HepG2 (cell line): ENCODE measurements at regions not wholly inside any gene's neighbourhood (a gene's known extent, or its start where the extent isn't known, plus 50 kb on each side); places are given as distances from the start of the nearest gene placed in this dataset.

Source experiments
- ATAC-seq: fragments of 200-7000 bp; cut with Tn5 transposase; 3 replicates; pipeline ENCODE4 v1.9.1; 2020; ENCODE audit warnings: mild to moderate bottlenecking, moderate library complexity
- BruUV-seq: library from RNA; stranded (reverse); fragments of 400-500 nt; replicated peaks from 2 replicates; lab custom pipeline; 2021; lab: Mats Ljungman, UMichigan
- CTCF ChIA-PET: fragments of 300-600 bp; formaldehyde crosslinking; extraction: SDS; loops from one replicate; lab custom pipeline; 2021; ENCODE audit warnings: low total read pairs, inconsistent platforms, low intra/inter-chr PET ratio; lab: Yijun Ruan, JAX
- POLR2A ChIA-PET: fragments of 350-600 bp; sonication (Branson Sonifier 250); formaldehyde crosslinking; loops from one replicate; lab custom pipeline; 2020; ENCODE audit warnings: antibody characterized with exemption, inconsistent platforms; lab: Yijun Ruan, JAX
- DNase-seq: peaks from one replicate; pipeline ENCODE4 v3.0.0-alpha.2; 2015; ENCODE audit warnings: low spot score
- FAIRE-seq: peaks from 3 replicates; lab custom pipeline; 2011; peaks lifted over from hg19 to GRCh38; lab: Jason Lieb, UNC
- H2AFZ ChIP-seq: one replicate; pipeline ENCODE4 v1.6.1; 2011; ENCODE audit warnings: low read length, inconsistent platforms
- H3K27ac ChIP-seq: fragments of 300-600 bp; 3 replicates; pipeline ENCODE4 v1.8.0; 2011; ENCODE audit warnings: mixed run types, mild to moderate bottlenecking, mixed read lengths, low read length, inconsistent platforms; ENCODE audit not compliant: insufficient read depth; ENCODE audit errors: extremely low read length
- H3K27me3 ChIP-seq, 2 experiments: fragments of 200-600 bp in 1 of 2; 2 replicates in 1 of 2; 3 replicates in 1 of 2; pipeline versions ENCODE4 v1.6.0 to v1.8.0; 2011; ENCODE audit warnings: low read length in 2 of 2, mild to moderate bottlenecking in 2 of 2, moderate library complexity in 2 of 2, inconsistent platforms in 1 of 2; ENCODE audit not compliant: insufficient read depth in 2 of 2, control insufficient read depth in 1 of 2
- H3K36me3 ChIP-seq, 2 experiments: fragments of 200-600 bp in 1 of 2; replicated peaks in 1 of 2; 2 replicates in 1 of 2; 3 replicates in 1 of 2; pipeline versions ENCODE4 v1.5.1 to v1.8.0; 2011; ENCODE audit warnings: low read length in 2 of 2, inconsistent platforms in 1 of 2; ENCODE audit not compliant: insufficient read depth in 2 of 2, control insufficient read depth in 1 of 2
- H3K4me1 ChIP-seq: 2 replicates; pipeline ENCODE4 v1.5.1; 2012; ENCODE audit warnings: low read length, inconsistent platforms; ENCODE audit not compliant: insufficient read depth
- H3K4me2 ChIP-seq: 2 replicates; pipeline ENCODE4 v1.6.0; 2011; ENCODE audit warnings: low read depth, low read length, inconsistent platforms
- H3K4me3 ChIP-seq, 3 experiments: fragments of 200-600 bp in 1 of 3; sonication (generic), shearing (Covaris generic) in 1 of 3; replicated peaks in 1 of 3; 2 replicates each; pipeline ENCODE4 v1.5.1; 2011 to 2016; ENCODE audit warnings: low read length in 3 of 3, inconsistent platforms in 2 of 3, low read depth in 2 of 3, mild to moderate bottlenecking in 2 of 3, control low read depth in 1 of 3, mixed read lengths in 1 of 3; ENCODE audit not compliant: insufficient read depth in 1 of 3
- H3K79me2 ChIP-seq: one replicate; pipeline ENCODE4 v1.6.1; 2011; ENCODE audit warnings: low read length, inconsistent platforms; ENCODE audit not compliant: insufficient read depth
- H3K9ac ChIP-seq: 2 replicates; pipeline ENCODE4 v1.6.0; 2011; ENCODE audit warnings: mild to moderate bottlenecking, low read depth, low read length, inconsistent platforms; ENCODE audit not compliant: insufficient read depth
- H3K9me3 ChIP-seq: 2 replicates; pipeline ENCODE4 v1.5.1; 2012; ENCODE audit warnings: mild to moderate bottlenecking, low read length
- H4K20me1 ChIP-seq: 2 replicates; pipeline ENCODE4 v1.6.0; 2011; ENCODE audit warnings: inconsistent platforms, mild to moderate bottlenecking, low read length, moderate library complexity; ENCODE audit not compliant: insufficient read depth
- AHR ChIP-seq: IDR thresholded peaks from 2 replicates; pipeline ENCODE4 v1.6.1; 2018; ENCODE audit warnings: missing genetic modification reagents, missing compliant biosample characterization
- BRCA1 ChIP-seq: sonication (generic); formaldehyde crosslinking; IDR thresholded peaks from 2 replicates; pipeline ENCODE4 v1.4.0; 2020; ENCODE audit warnings: missing genetic modification reagents
- BRF2 ChIP-seq: sonication (generic); formaldehyde crosslinking; IDR thresholded peaks from 2 replicates; pipeline ENCODE4 v1.8.1; 2022; ENCODE audit warnings: mild to moderate bottlenecking, missing genetic modification reagents
- CREBL2 ChIP-seq: sonication (generic); formaldehyde crosslinking; IDR thresholded peaks from 2 replicates; pipeline ENCODE4 v1.8.1; 2023; ENCODE audit warnings: missing genetic modification reagents, mild to moderate bottlenecking, borderline replicate concordance
- CREM ChIP-seq, 2 experiments: sonication (generic) in 1 of 2; formaldehyde crosslinking in 1 of 2; IDR thresholded peaks; 2 replicates each; pipeline versions ENCODE4 v1.4.0 to v1.6.1; 2016 to 2020; ENCODE audit warnings: antibody characterized with exemption in 1 of 2, mild to moderate bottlenecking in 1 of 2, missing genetic modification reagents in 1 of 2
- GABPB1 ChIP-seq: IDR thresholded peaks from 2 replicates; pipeline ENCODE4 v1.6.1; 2016; ENCODE audit warnings: mild to moderate bottlenecking, missing genetic modification reagents, moderate library complexity, missing compliant biosample characterization
- GATAD2A ChIP-seq: IDR thresholded peaks from 2 replicates; pipeline ENCODE4 v1.6.1; 2016
- HNRNPUL1 ChIP-seq: fragments of 200-400 bp; formaldehyde crosslinking; IDR thresholded peaks from 2 replicates; pipeline ENCODE4 v1.6.1; 2017; ENCODE audit warnings: low read depth, mild to moderate bottlenecking, low read length, moderate library complexity
- MAFF ChIP-seq: IDR thresholded peaks from 2 replicates; pipeline ENCODE4 v1.6.1; 2011; ENCODE audit warnings: low read depth, low read length, improper control_type of control experiment
- MAFK ChIP-seq, 2 experiments: IDR thresholded peaks in 1 of 2; conservative IDR thresholded peaks in 1 of 2; 2 replicates each; pipeline ENCODE4 v1.6.1; 2011; ENCODE audit warnings: improper control_type of control experiment in 2 of 2, low read length in 2 of 2
- MBNL3 ChIP-seq: fragments of 250-450 bp; sonication (Bioruptor Pico); conservative IDR thresholded peaks from 2 replicates; pipeline ENCODE4 v1.8.0; 2022; ENCODE audit warnings: mild to moderate bottlenecking, inconsistent platforms
- RARA ChIP-seq: IDR thresholded peaks from 2 replicates; pipeline ENCODE4 v1.6.1; 2016; ENCODE audit warnings: missing genetic modification reagents, missing compliant biosample characterization
- RBFOX2 ChIP-seq: fragments of 200-400 bp; formaldehyde crosslinking; IDR thresholded peaks from 2 replicates; pipeline ENCODE4 v1.6.1; 2017; ENCODE audit warnings: low read depth, mild to moderate bottlenecking, low read length
- TIGD3 ChIP-seq: sonication (generic); formaldehyde crosslinking; IDR thresholded peaks from 2 replicates; pipeline ENCODE4 v1.5.1; 2020; ENCODE audit warnings: mild to moderate bottlenecking, missing genetic modification reagents, borderline replicate concordance
- TSC22D2 ChIP-seq: sonication (generic); formaldehyde crosslinking; IDR thresholded peaks from 2 replicates; pipeline ENCODE4 v1.5.1; 2020; ENCODE audit warnings: missing genetic modification reagents, mild to moderate bottlenecking, borderline replicate concordance
- ZBTB7B ChIP-seq: sonication (generic); formaldehyde crosslinking; IDR thresholded peaks from 2 replicates; pipeline ENCODE4 v1.4.0; 2020; ENCODE audit warnings: missing genetic modification reagents
- ZNF101 ChIP-seq: sonication (generic); formaldehyde crosslinking; IDR thresholded peaks from 2 replicates; pipeline ENCODE4 v1.4.0; 2020; ENCODE audit warnings: mild to moderate bottlenecking, low read depth, missing genetic modification reagents, borderline replicate concordance
- ZNF333 ChIP-seq: sonication (generic); formaldehyde crosslinking; IDR thresholded peaks from 2 replicates; pipeline ENCODE4 v1.4.0; 2020; ENCODE audit warnings: mild to moderate bottlenecking, missing genetic modification reagents, borderline replicate concordance
- ZNF552 ChIP-seq: sonication (generic); formaldehyde crosslinking; IDR thresholded peaks from 2 replicates; pipeline ENCODE4 v1.9.0; 2022; ENCODE audit warnings: missing genetic modification reagents, mild to moderate bottlenecking, borderline replicate concordance
- ZNF839 ChIP-seq: sonication (generic); formaldehyde crosslinking; IDR thresholded peaks from 2 replicates; pipeline ENCODE4 v1.4.0; 2020; ENCODE audit warnings: missing genetic modification reagents, mild to moderate bottlenecking, borderline replicate concordance
- ZSCAN22 ChIP-seq: sonication (generic); formaldehyde crosslinking; IDR thresholded peaks from 2 replicates; pipeline ENCODE4 v1.4.0; 2020; ENCODE audit warnings: mild to moderate bottlenecking, missing genetic modification reagents
- in situ Hi-C: cut with HindIII; loops from 2 replicates; pipeline ENCODE4 v1.10.0; 2017; ENCODE audit warnings: low pct_unique_long_range_greater_than_20kb; ENCODE audit not compliant: extremely low pct_ligation_motif_present
- intact Hi-C: fragments of 100-400 bp; cut with micrococcal nuclease; formaldehyde crosslinking; loops from one replicate; pipeline ENCODE4 v1.10.0; 2022; ENCODE audit not compliant: unreplicated experiment
- TF ChIP-seq, protein P1 (sequence below): sonication (generic); formaldehyde crosslinking; IDR thresholded peaks from 2 replicates; pipeline ENCODE4 v1.8.1; 2023; ENCODE audit warnings: missing genetic modification reagents, inconsistent platforms, borderline replicate concordance
- TF ChIP-seq, protein P2 (sequence below): sonication (generic); formaldehyde crosslinking; IDR thresholded peaks from 2 replicates; pipeline ENCODE4 v1.8.0; 2023; ENCODE audit warnings: mild to moderate bottlenecking, missing genetic modification reagents

GRCh38 chr14:53605562-53605961 lies 351.1 kb downstream of the BMP4 start:
- H3K4me3 ChIP-seq: no peak overlapping the region
- H3K4me2 ChIP-seq: no peak overlapping the region
- H3K9me3 ChIP-seq: no peaks in the 10 kb centered on the region
- no peak for DNase-seq
- FAIRE-seq: no peak
- no peak overlapping the region for H3K9ac ChIP-seq
- peaks cover 14 to 37% of the 10 kb centered on the region in 2 experiments for H3K36me3 ChIP-seq
- no peak overlapping the region for H3K27ac ChIP-seq
- H3K27me3 ChIP-seq: no peaks in the 10 kb centered on the region
- BruUV-seq: no TSS peak
- ChIA-PET CTCF (no interaction called here), POLR2A (interaction anchor here (1.1 to 1.6 kb wide), 2 partner anchors 348 to 738 kb away, joined by 3 read pairs; no protein-coding TSS in a partner anchor)
- in situ Hi-C loops: no loop called here
- peaks cover 17% of the 10 kb centered on the region for H3K79me2 ChIP-seq
- no peaks in the 10 kb centered on the region for H4K20me1 ChIP-seq
- no peak overlapping the region for H2AFZ ChIP-seq
- intact Hi-C loops: no loop called here
- no peak for ATAC-seq
- H3K4me1 ChIP-seq: peaks cover 32% of the 10 kb centered on the region
- peak; percentile 12; the same call in 1 of the 2 replicates for TF ChIP-seq RBFOX2
- TF ChIP-seq, protein P1, sequence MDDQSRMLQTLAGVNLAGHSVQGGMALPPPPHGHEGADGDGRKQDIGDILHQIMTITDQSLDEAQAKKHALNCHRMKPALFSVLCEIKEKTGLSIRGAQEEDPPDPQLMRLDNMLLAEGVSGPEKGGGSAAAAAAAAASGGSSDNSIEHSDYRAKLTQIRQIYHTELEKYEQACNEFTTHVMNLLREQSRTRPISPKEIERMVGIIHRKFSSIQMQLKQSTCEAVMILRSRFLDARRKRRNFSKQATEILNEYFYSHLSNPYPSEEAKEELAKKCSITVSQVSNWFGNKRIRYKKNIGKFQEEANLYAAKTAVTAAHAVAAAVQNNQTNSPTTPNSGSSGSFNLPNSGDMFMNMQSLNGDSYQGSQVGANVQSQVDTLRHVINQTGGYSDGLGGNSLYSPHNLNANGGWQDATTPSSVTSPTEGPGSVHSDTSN (CRISPR knock-in tag): no peak
- peak; percentile 53 for TF ChIP-seq MAFF
- TF ChIP-seq BRCA1 (CRISPR knock-in tag): no peak
- no peak for TF ChIP-seq GATAD2A (CRISPR knock-in tag)
- TF ChIP-seq GABPB1 (CRISPR knock-in tag): no peak
- no peak for TF ChIP-seq CREM (IDR thresholded peaks at IDR 0.05)
- TF ChIP-seq CREM (CRISPR knock-in tag; IDR thresholded peaks at IDR 0.05): no peak
- no peak for TF ChIP-seq TSC22D2 (CRISPR knock-in tag)
- no peak for TF ChIP-seq TIGD3 (CRISPR knock-in tag)
- no peak for TF ChIP-seq ZSCAN22
- TF ChIP-seq ZBTB7B: no peak
- TF ChIP-seq, protein P2, sequence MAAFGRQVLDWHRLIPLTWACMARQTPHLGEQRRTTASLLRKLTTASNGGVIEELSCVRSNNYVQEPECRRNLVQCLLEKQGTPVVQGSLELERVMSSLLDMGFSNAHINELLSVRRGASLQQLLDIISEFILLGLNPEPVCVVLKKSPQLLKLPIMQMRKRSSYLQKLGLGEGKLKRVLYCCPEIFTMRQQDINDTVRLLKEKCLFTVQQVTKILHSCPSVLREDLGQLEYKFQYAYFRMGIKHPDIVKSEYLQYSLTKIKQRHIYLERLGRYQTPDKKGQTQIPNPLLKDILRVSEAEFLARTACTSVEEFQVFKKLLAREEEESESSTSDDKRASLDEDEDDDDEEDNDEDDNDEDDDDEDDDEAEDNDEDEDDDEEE: no peak
- no peak for TF ChIP-seq RARA
- TF ChIP-seq ZNF101 (CRISPR knock-in tag): no peak
- no peak for TF ChIP-seq CREBL2 (CRISPR knock-in tag)
- no peak for TF ChIP-seq ZNF839 (CRISPR knock-in tag)
- TF ChIP-seq AHR (CRISPR knock-in tag): no peak
- no peak for TF ChIP-seq MBNL3 (CRISPR knock-in tag)
- no peak for TF ChIP-seq HNRNPUL1
- no peak for TF ChIP-seq ZNF552 (CRISPR knock-in tag)
- no peak for TF ChIP-seq BRF2 (CRISPR knock-in tag)
- peak; percentile 70 to 77 for TF ChIP-seq MAFK (conservative IDR thresholded peaks at IDR 0.05 in 1 of 2, IDR thresholded peaks at IDR 0.05 in 1 of 2; ENCODE audit: low read length in 2 of 2)
- no peak for TF ChIP-seq ZNF333 (CRISPR knock-in tag)
